Hematopoietic multipotent progenitor cell treated with erythropoietin and hydrocortisone succinate and interleukin-3 and kit ligand, for 15 days (in vitro differentiated cells): ENCODE measurements at regions not wholly inside any gene's neighbourhood (a gene's known extent, or its start where the extent isn't known, plus 50 kb on each side); places are given as distances from the start of the nearest gene placed in this dataset.

Experiments
- DNase-seq: peaks from one replicate; pipeline ENCODE4 v3.0.0-alpha.2; 2015; ENCODE audit warnings: low spot score

GRCh38 chr13:73934771-73935170 is 199.4 kb downstream of the KLF12 start:
- no peak for DNase-seq

GRCh38 chr13:73934215-73934641 is 200.0 kb downstream of the KLF12 start:
- DNase-seq, result no peak

GRCh38 chr13:73933795-73934194 is 200.4 kb downstream of the KLF12 start:
- DNase-seq, result no peak

GRCh38 chr13:73932091-73932490 is 202.1 kb downstream of the KLF12 start:
- no peak for DNase-seq

- DNase-seq, result no peak
Measured at GRCh38 chr13:73929287-73929932, 204.8 kb downstream of the KLF12 start.

GRCh38 chr13:73924607-73925006 is 209.6 kb downstream of the KLF12 start:
- no peak for DNase-seq

- DNase-seq, result no peak
Measured at GRCh38 chr13:73922493-73923393, 211.5 kb downstream of the KLF12 start.

- no peak for DNase-seq
Measured at GRCh38 chr13:73918691-73919090, 215.5 kb downstream of the KLF12 start.

GRCh38 chr13:73913751-73914518 is 220.3 kb downstream of the KLF12 start:
- no peak for DNase-seq

- no peak for DNase-seq
Measured at GRCh38 chr13:73913079-73913740, 221.0 kb downstream of the KLF12 start.

GRCh38 chr13:73911361-73911760 is 222.8 kb downstream of the KLF12 start:
- DNase-seq, result no peak

- DNase-seq, result no peak
Measured at GRCh38 chr13:73910733-73911132, 223.5 kb downstream of the KLF12 start.

- DNase-seq, result no peak
Measured at GRCh38 chr13:73908809-73909208, 225.4 kb downstream of the KLF12 start.

- no peak for DNase-seq
Measured at GRCh38 chr13:73904625-73905024, 229.6 kb downstream of the KLF12 start.

GRCh38 chr13:73903561-73903960 is 230.6 kb downstream of the KLF12 start:
- DNase-seq, result no peak

- no peak for DNase-seq
Measured at GRCh38 chr13:73902847-73903246, 231.4 kb downstream of the KLF12 start.

- DNase-seq, result no peak
Measured at GRCh38 chr13:73902296-73902695, 231.9 kb downstream of the KLF12 start.

- no peak for DNase-seq
Measured at GRCh38 chr13:73901324-73902068, 232.7 kb downstream of the KLF12 start.

GRCh38 chr13:73900591-73900990 is 233.6 kb downstream of the KLF12 start:
- DNase-seq, result no peak

GRCh38 chr13:73898899-73899298 is 235.3 kb downstream of the KLF12 start:
- no peak for DNase-seq

GRCh38 chr13:73898276-73898675 is 235.9 kb downstream of the KLF12 start:
- no peak for DNase-seq
